H9 (cell line): ENCODE measurements at regions not wholly inside any gene's neighbourhood (a gene's known extent, or its start where the extent isn't known, plus 50 kb on each side); places are given as distances from the start of the nearest gene placed in this dataset.

Source experiments
- DNase-seq: peaks from one replicate; pipeline ENCODE4 v3.0.0-alpha.2; 2017
- H2AFZ ChIP-seq: one replicate; pipeline ENCODE4 v1.6.1; 2013; ENCODE audit warnings: mild to moderate bottlenecking, low read length, control low read depth, moderate library complexity
- H2AK5ac ChIP-seq: 2 replicates; pipeline ENCODE4 v1.6.1; 2013; ENCODE audit warnings: low read length, control low read depth, mixed read lengths; ENCODE audit not compliant: insufficient read length
- H2BK120ac ChIP-seq: one replicate; pipeline ENCODE4 v1.6.1; 2013; ENCODE audit warnings: low read depth, mild to moderate bottlenecking, low read length, control low read depth, inconsistent platforms; ENCODE audit not compliant: poor library complexity, severe bottlenecking
- H2BK12ac ChIP-seq: 2 replicates; pipeline ENCODE4 v1.6.1; 2013; ENCODE audit warnings: low read length, control low read depth, mixed read lengths, low read depth; ENCODE audit not compliant: insufficient read length
- H2BK15ac ChIP-seq: 2 replicates; pipeline ENCODE4 v1.6.1; 2013; ENCODE audit warnings: low read depth, low read length, control low read depth
- H2BK20ac ChIP-seq: one replicate; pipeline ENCODE4 v1.6.1; 2013; ENCODE audit warnings: low read depth, mild to moderate bottlenecking, low read length, control low read depth, inconsistent platforms; ENCODE audit not compliant: poor library complexity, severe bottlenecking
- H2BK5ac ChIP-seq: 2 replicates; pipeline ENCODE4 v1.6.1; 2013; ENCODE audit warnings: low read length, control low read depth, mixed read lengths; ENCODE audit not compliant: insufficient read length
- H3K14ac ChIP-seq: 2 replicates; pipeline ENCODE4 v1.6.1; 2013; ENCODE audit warnings: low read length, control low read depth; ENCODE audit not compliant: insufficient read depth
- H3K18ac ChIP-seq: 2 replicates; pipeline ENCODE4 v1.6.1; 2013; ENCODE audit warnings: low read depth, mild to moderate bottlenecking, mixed read lengths, low read length, control low read depth; ENCODE audit not compliant: insufficient read length
- H3K23ac ChIP-seq: 2 replicates; pipeline ENCODE4 v1.6.1; 2013; ENCODE audit warnings: low read length, control low read depth, mixed read lengths, low read depth; ENCODE audit not compliant: insufficient read length
- H3K23me2 ChIP-seq: 2 replicates; pipeline ENCODE4 v1.6.1; 2013; ENCODE audit warnings: low read depth, mild to moderate bottlenecking, mixed read lengths, low read length, control low read depth; ENCODE audit not compliant: insufficient read length, poor library complexity, severe bottlenecking
- H3K27ac ChIP-seq: 2 replicates; pipeline ENCODE4 v1.5.1; 2013; ENCODE audit warnings: low read length, control low read depth, mixed read lengths, low read depth; ENCODE audit not compliant: insufficient read length
- H3K27me3 ChIP-seq: 2 replicates; pipeline ENCODE4 v1.6.1; 2013; ENCODE audit warnings: low read length, control low read depth, inconsistent platforms; ENCODE audit not compliant: insufficient read depth
- H3K4ac ChIP-seq: 2 replicates; pipeline ENCODE4 v1.6.1; 2013; ENCODE audit warnings: low read depth, mild to moderate bottlenecking, control low read depth, inconsistent platforms, low read length, moderate library complexity
- H3K4me1 ChIP-seq: 2 replicates; pipeline ENCODE4 v1.6.1; 2013; ENCODE audit warnings: low read length, control low read depth, inconsistent platforms; ENCODE audit not compliant: insufficient read depth
- H3K4me2 ChIP-seq: 2 replicates; pipeline ENCODE4 v1.6.1; 2013; ENCODE audit warnings: low read length, control low read depth, mixed read lengths; ENCODE audit not compliant: insufficient read length, insufficient read depth
- H3K56ac ChIP-seq: 2 replicates; pipeline ENCODE4 v1.6.1; 2013; ENCODE audit warnings: low read depth, mild to moderate bottlenecking, mixed read lengths, low read length, control low read depth; ENCODE audit not compliant: insufficient read length
- H3K79me1 ChIP-seq: 2 replicates; pipeline ENCODE4 v1.6.1; 2013; ENCODE audit warnings: low read depth, mild to moderate bottlenecking, moderate library complexity, low read length, control low read depth, inconsistent platforms; ENCODE audit not compliant: insufficient read depth, poor library complexity, severe bottlenecking
- H3K79me2 ChIP-seq: 2 replicates; pipeline ENCODE4 v1.6.1; 2013; ENCODE audit warnings: low read length, control low read depth, inconsistent platforms; ENCODE audit not compliant: insufficient read depth
- H3K9ac ChIP-seq: 2 replicates; pipeline ENCODE4 v1.6.1; 2013; ENCODE audit warnings: low read length, control low read depth, mixed read lengths; ENCODE audit not compliant: insufficient read length; ENCODE audit errors: extremely low read depth
- H3K9me3 ChIP-seq: one replicate; pipeline ENCODE4 v1.6.1; 2013; ENCODE audit warnings: low read depth, low read length, inconsistent platforms; ENCODE audit not compliant: control insufficient read depth
- H3T11ph ChIP-seq: one replicate; pipeline ENCODE4 v1.6.1; 2013; ENCODE audit warnings: mild to moderate bottlenecking, low read length, control low read depth, inconsistent platforms
- H4K20me1 ChIP-seq: one replicate; pipeline ENCODE4 v1.6.1; 2013; ENCODE audit not compliant: control insufficient read depth, insufficient read length, insufficient read depth
- H4K5ac ChIP-seq: 2 replicates; pipeline ENCODE4 v1.6.1; 2013; ENCODE audit warnings: low read depth, mild to moderate bottlenecking, mixed read lengths, low read length, control low read depth; ENCODE audit not compliant: insufficient read length
- H4K8ac ChIP-seq: replicated peaks from 2 replicates; pipeline ENCODE4 v1.6.1; 2013; ENCODE audit warnings: low read length, control low read depth, mixed read lengths, low read depth; ENCODE audit not compliant: insufficient read length
- H4K91ac ChIP-seq: 2 replicates; pipeline ENCODE4 v1.6.1; 2013; ENCODE audit warnings: low read depth, mild to moderate bottlenecking, moderate library complexity, mixed read lengths, low read length, control low read depth; ENCODE audit not compliant: insufficient read length
- H3K27ac Mint-ChIP-seq, 3 experiments: 2 replicates in 2 of 3; 3 replicates in 1 of 3; pipeline ENCODE4 v1.8.0; 2020 to 2021; ENCODE audit warnings: mixed read lengths in 3 of 3, mild to moderate bottlenecking in 1 of 3, moderate library complexity in 1 of 3
- H3K27me3 Mint-ChIP-seq: 2 replicates; pipeline ENCODE4 v1.8.0; 2021; ENCODE audit warnings: low read depth, mild to moderate bottlenecking, moderate library complexity, mixed read lengths
- H3K36me3 Mint-ChIP-seq, 3 experiments: 2 replicates in 2 of 3; 3 replicates in 1 of 3; pipeline ENCODE4 v1.8.0; 2020 to 2021; ENCODE audit warnings: low read depth in 3 of 3, mixed read lengths in 3 of 3; ENCODE audit not compliant: insufficient read depth in 1 of 3
- H3K4me1 Mint-ChIP-seq, 2 experiments: 2 replicates each; pipeline ENCODE4 v1.8.0; 2020; ENCODE audit warnings: mixed read lengths in 2 of 2
- H3K4me3 Mint-ChIP-seq, 2 experiments: 2 replicates in 1 of 2; 3 replicates in 1 of 2; pipeline ENCODE4 v1.8.0; 2020 to 2021; ENCODE audit warnings: mild to moderate bottlenecking in 2 of 2, mixed read lengths in 2 of 2, moderate library complexity in 1 of 2
- H3K9me3 Mint-ChIP-seq, 2 experiments: 2 replicates in 1 of 2; 3 replicates in 1 of 2; pipeline ENCODE4 v1.8.0; 2020; ENCODE audit warnings: mild to moderate bottlenecking in 2 of 2, mixed read lengths in 2 of 2, moderate library complexity in 1 of 2
- WGBS: extraction: QIAGEN DNeasy Blood & Tissue Kit; methylation state at CpG from one replicate; pipeline ENCODE4 v1.1.7; 2013; ENCODE audit warnings: missing lambda C conversion rate, low lambda C conversion rate, mixed read lengths; ENCODE audit not compliant: insufficient read length; ENCODE audit errors: extremely low coverage; 5-methylcytosine and 5-hydroxymethylcytosine counted together
- TF ChIP-seq, protein P1 (sequence below): fragments of 200-600 bp; sonication (generic); conservative IDR thresholded peaks from 3 replicates; pipeline ENCODE4 v1.8.0; 2021; ENCODE audit warnings: antibody characterized with exemption, mild to moderate bottlenecking

DNA sequence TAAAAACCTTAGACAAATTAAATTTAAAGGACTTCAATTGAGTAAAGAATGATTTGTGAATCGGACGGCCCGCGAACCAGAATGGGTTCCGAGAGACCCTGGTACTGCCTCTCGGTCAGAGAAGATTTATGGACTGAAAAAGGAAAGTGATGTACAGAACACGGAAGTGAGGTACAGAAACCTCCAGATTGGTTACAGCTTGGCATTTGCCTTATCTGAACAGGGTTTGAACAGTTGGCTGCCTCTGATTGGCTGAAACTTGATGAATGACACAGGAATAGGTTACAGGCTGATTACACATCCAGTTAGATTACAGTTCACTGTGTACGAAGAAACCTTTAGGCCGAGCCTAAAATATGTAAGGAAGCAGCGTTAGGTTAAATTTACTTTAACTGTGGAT is 156.5 kb upstream of the EGFLAM start:
- H3K9me3 ChIP-seq, result no peaks in the 10 kb centered on the region
- no peak overlapping the region for H2AK5ac ChIP-seq
- TF ChIP-seq, protein P1, sequence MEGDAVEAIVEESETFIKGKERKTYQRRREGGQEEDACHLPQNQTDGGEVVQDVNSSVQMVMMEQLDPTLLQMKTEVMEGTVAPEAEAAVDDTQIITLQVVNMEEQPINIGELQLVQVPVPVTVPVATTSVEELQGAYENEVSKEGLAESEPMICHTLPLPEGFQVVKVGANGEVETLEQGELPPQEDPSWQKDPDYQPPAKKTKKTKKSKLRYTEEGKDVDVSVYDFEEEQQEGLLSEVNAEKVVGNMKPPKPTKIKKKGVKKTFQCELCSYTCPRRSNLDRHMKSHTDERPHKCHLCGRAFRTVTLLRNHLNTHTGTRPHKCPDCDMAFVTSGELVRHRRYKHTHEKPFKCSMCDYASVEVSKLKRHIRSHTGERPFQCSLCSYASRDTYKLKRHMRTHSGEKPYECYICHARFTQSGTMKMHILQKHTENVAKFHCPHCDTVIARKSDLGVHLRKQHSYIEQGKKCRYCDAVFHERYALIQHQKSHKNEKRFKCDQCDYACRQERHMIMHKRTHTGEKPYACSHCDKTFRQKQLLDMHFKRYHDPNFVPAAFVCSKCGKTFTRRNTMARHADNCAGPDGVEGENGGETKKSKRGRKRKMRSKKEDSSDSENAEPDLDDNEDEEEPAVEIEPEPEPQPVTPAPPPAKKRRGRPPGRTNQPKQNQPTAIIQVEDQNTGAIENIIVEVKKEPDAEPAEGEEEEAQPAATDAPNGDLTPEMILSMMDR, result no peak
- peaks cover 35% of the 10 kb centered on the region for H3K27me3 Mint-ChIP-seq
- no peaks in the 10 kb centered on the region for H3K79me2 ChIP-seq
- H3K4me1 Mint-ChIP-seq, result peaks cover 50 to 51% of the 10 kb centered on the region in 2 experiments
- H2BK120ac ChIP-seq, result no peak overlapping the region
- H3K14ac ChIP-seq, result no peak overlapping the region
- H3K27ac ChIP-seq, result no peak overlapping the region
- H3K18ac ChIP-seq, result no peak overlapping the region
- no peak overlapping the region for H3T11ph ChIP-seq
- H3K27me3 ChIP-seq, result 0 out of 2 replicates have a peak, but pooled peaks cover 3% of the 10 kb centered on the region
- peaks cover 15% of the 10 kb centered on the region for H3K4me1 ChIP-seq
- no peak overlapping the region for H2AFZ ChIP-seq
- no peak overlapping the region for H3K4ac ChIP-seq
- H3K9ac ChIP-seq, result no peak overlapping the region
- no peak overlapping the region; a peak in 1 of 5 replicates for H3K4me3 Mint-ChIP-seq
- no peak for DNase-seq
- no peak overlapping the region for H2BK15ac ChIP-seq
- H4K20me1 ChIP-seq, result no peaks in the 10 kb centered on the region
- peaks cover 0 to 5% (median 0%) of the 10 kb centered on the region in 3 experiments; a peak in 1 of 7 replicates for H3K36me3 Mint-ChIP-seq
- no peak overlapping the region for H4K8ac ChIP-seq
- no peaks in the 10 kb centered on the region for H3K23me2 ChIP-seq
- H3K9me3 Mint-ChIP-seq, result no peaks in the 10 kb centered on the region; a peak in 1 of 5 replicates
- H3K4me2 ChIP-seq, result no peak overlapping the region
- no peak overlapping the region for H4K91ac ChIP-seq
- no peak overlapping the region for H4K5ac ChIP-seq
- no peak overlapping the region for H2BK20ac ChIP-seq
- no peak overlapping the region for H2BK12ac ChIP-seq
- no peak overlapping the region for H3K56ac ChIP-seq
- H3K27ac Mint-ChIP-seq, result no peak overlapping the region
- WGBS, result no CpG with 5 or more reads among the region's 10 CpGs
- no peaks in the 10 kb centered on the region for H3K79me1 ChIP-seq
- no peak overlapping the region for H3K23ac ChIP-seq
- no peak overlapping the region for H2BK5ac ChIP-seq
